A673 (cell line): ENCODE measurements at regions not wholly inside any gene's neighbourhood (a gene's known extent, or its start where the extent isn't known, plus 50 kb on each side); places are given as distances from the start of the nearest gene placed in this dataset.
"Not testable (repeated sequence)": the region's sequence is repeated elsewhere in the genome, so short reads cannot be mapped to it uniquely, and the experiment has no call there.

Experiments used
- BruUV-seq: library from RNA; stranded (reverse); fragments of 400-500 nt; replicated peaks from 2 replicates; lab custom pipeline; 2021; lab: Mats Ljungman, UMichigan
- CTCF ChIA-PET: fragments of 300-600 bp; sonication (Branson Sonifier 250); formaldehyde crosslinking; loops from one replicate; lab custom pipeline; 2022; ENCODE audit warnings: antibody characterized with exemption; lab: Charles Lee
- POLR2A ChIA-PET: fragments of 300-600 bp; sonication (Branson Sonifier 250); formaldehyde crosslinking; loops from one replicate; lab custom pipeline; 2022; ENCODE audit warnings: antibody characterized with exemption; ENCODE audit not compliant: low non-redundant PET; lab: Charles Lee
- DNase-seq: peaks from one replicate; pipeline ENCODE4 v3.0.0-alpha.2; 2015; ENCODE audit warnings: low spot score
- H3K27ac ChIP-seq: fragments of 200-600 bp; sonication (generic); 2 replicates; pipeline ENCODE4 v1.5.1; 2016; ENCODE audit warnings: mixed run types, low read depth, mild to moderate bottlenecking, mixed read lengths, antibody characterized with exemption, low read length; ENCODE audit not compliant: poor library complexity, severe bottlenecking
- H3K27me3 ChIP-seq: fragments of 200-600 bp; sonication (generic); replicated peaks from 2 replicates; pipeline ENCODE4 v1.6.1; 2017; ENCODE audit warnings: mixed run types, low read depth, mild to moderate bottlenecking, mixed read lengths, antibody characterized with exemption, low read length; ENCODE audit not compliant: insufficient read depth, poor library complexity
- H3K36me3 ChIP-seq: fragments of 200-600 bp; sonication (generic); 2 replicates; pipeline ENCODE4 v1.6.1; 2016; ENCODE audit warnings: mixed run types, mild to moderate bottlenecking, mixed read lengths, antibody characterized with exemption, low read length; ENCODE audit not compliant: insufficient read depth, poor library complexity, severe bottlenecking
- H3K4me1 ChIP-seq: fragments of 200-600 bp; sonication (generic); 2 replicates; pipeline ENCODE4 v1.6.1; 2017; ENCODE audit warnings: mixed run types, mild to moderate bottlenecking, mixed read lengths, antibody characterized with exemption, low read length; ENCODE audit not compliant: insufficient read depth, poor library complexity, severe bottlenecking
- H3K4me3 ChIP-seq: fragments of 200-600 bp; sonication (generic); 2 replicates; pipeline ENCODE4 v1.5.1; 2016; ENCODE audit warnings: low read depth, mixed run types, mild to moderate bottlenecking, mixed read lengths, low read length; ENCODE audit not compliant: poor library complexity, severe bottlenecking
- H3K9me3 ChIP-seq: fragments of 200-600 bp; sonication (generic); 2 replicates; pipeline ENCODE4 v1.6.1; 2016; ENCODE audit warnings: mixed run types, low read depth, mild to moderate bottlenecking, mixed read lengths, antibody characterized with exemption, low read length; ENCODE audit not compliant: poor library complexity, severe bottlenecking
- CTCF ChIP-seq: fragments of 300-800, 200-600 bp; sonication (generic); conservative IDR thresholded peaks from 2 replicates; pipeline ENCODE4 v1.5.1; 2017; ENCODE audit warnings: low read depth, mild to moderate bottlenecking, antibody characterized with exemption, low read length, moderate library complexity, mixed read lengths
- EZH2 ChIP-seq: fragments of 200-600 bp; sonication (generic); IDR thresholded peaks from 2 replicates; pipeline ENCODE4 v1.6.1; 2017; ENCODE audit warnings: borderline replicate concordance, low read depth, mild to moderate bottlenecking, mixed read lengths, antibody characterized with exemption, low read length; ENCODE audit not compliant: poor library complexity, severe bottlenecking
- intact Hi-C: fragments of 100-400 bp; cut with micrococcal nuclease; formaldehyde crosslinking; loops from one replicate; pipeline ENCODE4 v1.10.0; 2022; ENCODE audit not compliant: unreplicated experiment

GRCh38 chr10:22087402-22087738 lies 83.8 kb upstream of the DNAJC1 start:
- ChIA-PET CTCF (no interaction called here), POLR2A (no interaction called here)

DNA sequence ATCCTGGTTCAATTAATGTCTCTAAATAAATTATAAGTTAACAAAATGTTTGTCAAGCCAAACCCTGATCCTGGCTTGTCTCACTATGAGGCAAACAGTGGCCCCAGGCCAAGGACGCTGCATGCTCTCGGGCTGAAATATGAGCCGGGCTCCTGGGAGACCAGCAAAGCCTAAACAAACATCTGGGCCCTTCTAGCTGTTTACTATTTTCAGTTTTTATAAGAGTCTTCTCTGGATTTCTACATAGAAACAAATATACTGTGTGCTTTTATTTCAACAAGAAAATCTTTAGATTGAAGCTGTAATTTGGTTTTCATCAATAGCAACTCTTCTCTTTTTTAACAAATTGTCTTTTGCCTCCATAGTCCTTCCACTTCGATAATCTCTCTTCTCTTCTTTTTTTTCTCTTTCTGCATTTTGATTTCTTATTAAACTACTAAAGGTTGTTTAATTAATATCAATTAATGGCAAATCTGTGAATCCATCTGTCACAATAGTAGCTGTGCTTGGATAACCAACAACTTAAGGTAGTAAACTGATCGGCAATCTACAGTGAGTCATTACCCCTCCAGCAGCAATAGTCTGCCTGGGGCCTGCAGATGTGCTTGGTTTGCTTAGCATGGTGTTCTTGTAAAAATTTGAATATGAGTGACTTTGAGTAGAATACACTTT lies 83.3 kb upstream of the DNAJC1 start:
- Histone ChIP-seq H3K36me3 (no peaks in the 10 kb centered on the region), H3K27me3 (peaks cover 10% of the 10 kb centered on the region), H3K4me1 (no peaks in the 10 kb centered on the region), H3K4me3 (no peak overlapping the region), H3K9me3 (no peaks in the 10 kb centered on the region), H3K27ac (no peak overlapping the region)
- ChIA-PET POLR2A (no interaction called here), CTCF (no interaction called here)
- no peak for TF ChIP-seq CTCF
- no peak for TF ChIP-seq EZH2
- DNase-seq, result peak; percentile 25
- intact Hi-C loops, result no loop called here
- no TSS peak for BruUV-seq

More at GRCh38 chr10:22087402-22087738, 83.8 kb upstream of the DNAJC1 start:
- TF ChIP-seq EZH2, result no peak
- TF ChIP-seq CTCF, result no peak
- DNase-seq, result no peak
- Histone ChIP-seq H3K36me3 (no peaks in the 10 kb centered on the region), H3K27me3 (peaks cover 10% of the 10 kb centered on the region), H3K4me1 (no peaks in the 10 kb centered on the region), H3K4me3 (no peak overlapping the region), H3K9me3 (no peaks in the 10 kb centered on the region), H3K27ac (no peak overlapping the region)
- BruUV-seq, result no TSS peak
- intact Hi-C loops, result no loop called here

GRCh38 chr10:22079921-22080320 lies 76.4 kb upstream of the DNAJC1 start:
- H3K27me3 ChIP-seq, result peaks cover 19% of the 10 kb centered on the region
- H3K27ac ChIP-seq, H3K4me3 ChIP-seq, CTCF ChIA-PET, intact Hi-C loops, BruUV-seq, H3K4me1 ChIP-seq, POLR2A ChIA-PET, H3K9me3 ChIP-seq, H3K36me3 ChIP-seq, DNase-seq: not testable (repeated sequence)

- Histone ChIP-seq H3K27me3 (no peaks in the 10 kb centered on the region), H3K27ac (no peak overlapping the region), H3K9me3 (peaks cover 3% of the 10 kb centered on the region), H3K36me3 (no peaks in the 10 kb centered on the region), H3K4me3 (no peak overlapping the region), H3K4me1 (no peaks in the 10 kb centered on the region)
- intact Hi-C loops, result no loop called here
- ChIA-PET CTCF (no interaction called here), POLR2A (no interaction called here)
- BruUV-seq, result no TSS peak
- TF ChIP-seq EZH2 (no peak), CTCF (no peak)
- DNase-seq, result no peak
Measured at GRCh38 chr10:22071332-22071731, 67.8 kb upstream of the DNAJC1 start.
